22Rv1 (cell line): ENCODE measurements at regions not wholly inside any gene's neighbourhood (a gene's known extent, or its start where the extent isn't known, plus 50 kb on each side); places are given as distances from the start of the nearest gene placed in this dataset.

Experiments
- H3K27ac ChIP-seq: fragments of 450-650 bp; 2 replicates; pipeline ENCODE4 v1.5.1; 2017
- ZFX ChIP-seq: fragments of 450-650 bp; IDR thresholded peaks from 2 replicates; pipeline ENCODE4 v1.6.1; 2017; ENCODE audit warnings: antibody characterized with exemption, borderline replicate concordance
- TF ChIP-seq, protein P1 (sequence below): fragments of 450-650 bp; IDR thresholded peaks from 2 replicates; pipeline ENCODE4 v1.5.1; 2017; ENCODE audit warnings: mild to moderate bottlenecking

GRCh38 chr6:1464781-1465370 lies 75.5 kb downstream of the FOXF2 start:
- no peak for TF ChIP-seq ZFX
- TF ChIP-seq, protein P1, sequence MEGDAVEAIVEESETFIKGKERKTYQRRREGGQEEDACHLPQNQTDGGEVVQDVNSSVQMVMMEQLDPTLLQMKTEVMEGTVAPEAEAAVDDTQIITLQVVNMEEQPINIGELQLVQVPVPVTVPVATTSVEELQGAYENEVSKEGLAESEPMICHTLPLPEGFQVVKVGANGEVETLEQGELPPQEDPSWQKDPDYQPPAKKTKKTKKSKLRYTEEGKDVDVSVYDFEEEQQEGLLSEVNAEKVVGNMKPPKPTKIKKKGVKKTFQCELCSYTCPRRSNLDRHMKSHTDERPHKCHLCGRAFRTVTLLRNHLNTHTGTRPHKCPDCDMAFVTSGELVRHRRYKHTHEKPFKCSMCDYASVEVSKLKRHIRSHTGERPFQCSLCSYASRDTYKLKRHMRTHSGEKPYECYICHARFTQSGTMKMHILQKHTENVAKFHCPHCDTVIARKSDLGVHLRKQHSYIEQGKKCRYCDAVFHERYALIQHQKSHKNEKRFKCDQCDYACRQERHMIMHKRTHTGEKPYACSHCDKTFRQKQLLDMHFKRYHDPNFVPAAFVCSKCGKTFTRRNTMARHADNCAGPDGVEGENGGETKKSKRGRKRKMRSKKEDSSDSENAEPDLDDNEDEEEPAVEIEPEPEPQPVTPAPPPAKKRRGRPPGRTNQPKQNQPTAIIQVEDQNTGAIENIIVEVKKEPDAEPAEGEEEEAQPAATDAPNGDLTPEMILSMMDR, result no peak
- no peak overlapping the region for H3K27ac ChIP-seq

DNA sequence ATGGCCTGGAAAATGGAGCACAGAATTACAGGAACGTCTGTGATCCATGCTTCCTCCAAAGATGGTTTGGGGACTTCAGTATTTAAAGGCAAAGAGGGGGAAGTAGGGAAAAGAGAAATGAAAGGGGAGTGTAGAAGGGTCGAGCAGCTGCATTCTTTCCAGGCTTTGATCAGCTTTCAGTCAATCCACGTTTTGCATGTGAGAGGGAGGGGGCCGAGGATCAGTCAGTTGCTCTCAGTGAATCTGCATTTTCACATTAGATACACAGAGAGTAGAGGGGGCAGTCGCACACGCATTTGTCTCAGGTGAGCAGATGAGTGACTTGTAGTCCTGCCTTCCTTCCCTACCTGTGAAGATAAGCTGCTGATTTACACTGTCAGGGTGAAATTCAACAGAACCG lies 78.8 kb downstream of the FOXF2 start:
- H3K27ac ChIP-seq, result no peak overlapping the region
- TF ChIP-seq, protein P1, result no peak
- TF ChIP-seq ZFX, result no peak

- no peak overlapping the region for H3K27ac ChIP-seq
These were observed 80.7 kb downstream of the FOXF2 start for GRCh38 chr6:1470040-1470439.

GRCh38 chr6:1472643-1473042 lies 83.3 kb downstream of the FOXF2 start:
- H3K27ac ChIP-seq, result no peak overlapping the region
- TF ChIP-seq, protein P1, result no peak
- no peak for TF ChIP-seq ZFX

More at GRCh38 chr6:1470040-1470439, 80.7 kb downstream of the FOXF2 start:
- TF ChIP-seq, protein P1, result no peak
- no peak for TF ChIP-seq ZFX

GRCh38 chr6:1473166-1473565 lies 83.8 kb downstream of the FOXF2 start:
- no peak overlapping the region for H3K27ac ChIP-seq
- TF ChIP-seq, protein P1, result no peak
- no peak for TF ChIP-seq ZFX

- TF ChIP-seq, protein P1, result no peak
- no peak for TF ChIP-seq ZFX
- no peak overlapping the region for H3K27ac ChIP-seq
These were observed 84.2 kb downstream of the FOXF2 start for GRCh38 chr6:1473598-1473997.

DNA sequence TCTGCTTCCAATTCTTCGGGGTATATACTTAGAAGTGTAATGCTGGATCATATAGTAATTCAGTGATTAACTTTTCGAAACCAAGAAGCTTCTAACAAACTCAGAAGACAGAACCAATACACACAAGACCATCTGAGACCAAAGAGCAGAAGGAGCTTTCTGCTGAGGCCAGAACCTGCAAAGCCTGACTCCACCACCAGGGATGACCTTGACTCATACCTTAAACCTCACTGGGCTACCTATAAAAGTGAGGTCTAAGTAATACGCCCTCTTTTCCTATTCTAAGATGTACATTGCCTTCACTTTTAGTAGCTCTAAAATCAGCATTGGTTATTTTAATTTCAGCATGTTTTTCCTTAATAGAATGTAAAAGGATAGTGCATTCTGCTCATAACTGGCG lies 84.8 kb downstream of the FOXF2 start:
- TF ChIP-seq ZFX, result no peak
- TF ChIP-seq, protein P1, result no peak

More for the DNA sequence above, 84.8 kb downstream of the FOXF2 start:
- no peak overlapping the region for H3K27ac ChIP-seq
